ENCODE measurements at regions not wholly inside any gene's neighbourhood (a gene's known extent, or its start where the extent isn't known, plus 50 kb on each side); places are given as distances from the start of the nearest gene placed in this dataset.

DNA sequence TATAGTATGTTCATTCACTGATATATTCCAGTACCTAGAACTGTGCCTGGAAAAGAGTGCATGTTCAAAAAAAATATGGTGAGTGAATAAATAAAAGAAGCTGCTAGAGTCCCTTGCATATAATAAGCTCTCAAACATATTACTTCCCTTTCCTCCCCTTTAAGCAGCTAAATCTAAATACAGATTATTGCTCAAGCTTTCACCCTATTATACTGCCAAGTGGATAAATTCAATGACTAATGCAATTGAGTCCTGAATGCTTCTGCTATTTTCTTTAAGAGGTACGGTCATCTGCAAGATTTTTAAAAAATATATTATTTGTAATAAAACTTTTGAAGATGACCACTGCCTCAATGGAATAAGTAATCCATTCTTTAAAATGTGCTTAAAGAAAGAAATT, 248.4 kb downstream of the PLK2 start:
- peaks cover 0 to 6% (median 0%) of the 10 kb centered on the region in 3 donors for H3K9me3 ChIP-seq
- no peak for ATAC-seq
- TF ChIP-seq POLR2A (IDR thresholded peaks at IDR 0.05) (no peak), EP300 (IDR thresholded peaks at IDR 0.05) (no peak), POLR2AphosphoS5 (IDR thresholded peaks at IDR 0.05) (no peak)
- TF ChIP-seq, protein P1, sequence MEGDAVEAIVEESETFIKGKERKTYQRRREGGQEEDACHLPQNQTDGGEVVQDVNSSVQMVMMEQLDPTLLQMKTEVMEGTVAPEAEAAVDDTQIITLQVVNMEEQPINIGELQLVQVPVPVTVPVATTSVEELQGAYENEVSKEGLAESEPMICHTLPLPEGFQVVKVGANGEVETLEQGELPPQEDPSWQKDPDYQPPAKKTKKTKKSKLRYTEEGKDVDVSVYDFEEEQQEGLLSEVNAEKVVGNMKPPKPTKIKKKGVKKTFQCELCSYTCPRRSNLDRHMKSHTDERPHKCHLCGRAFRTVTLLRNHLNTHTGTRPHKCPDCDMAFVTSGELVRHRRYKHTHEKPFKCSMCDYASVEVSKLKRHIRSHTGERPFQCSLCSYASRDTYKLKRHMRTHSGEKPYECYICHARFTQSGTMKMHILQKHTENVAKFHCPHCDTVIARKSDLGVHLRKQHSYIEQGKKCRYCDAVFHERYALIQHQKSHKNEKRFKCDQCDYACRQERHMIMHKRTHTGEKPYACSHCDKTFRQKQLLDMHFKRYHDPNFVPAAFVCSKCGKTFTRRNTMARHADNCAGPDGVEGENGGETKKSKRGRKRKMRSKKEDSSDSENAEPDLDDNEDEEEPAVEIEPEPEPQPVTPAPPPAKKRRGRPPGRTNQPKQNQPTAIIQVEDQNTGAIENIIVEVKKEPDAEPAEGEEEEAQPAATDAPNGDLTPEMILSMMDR (IDR thresholded peaks at IDR 0.05), result no peak
- H3K4me3 ChIP-seq, result no peak overlapping the region
- no peaks in the 10 kb centered on the region for H3K4me1 ChIP-seq
- no peaks in the 10 kb centered on the region for H3K27me3 ChIP-seq
- no peaks in the 10 kb centered on the region for H3K36me3 ChIP-seq
- no peak overlapping the region for H3K27ac ChIP-seq
- 71 to 82% methylated on average over 1 of the region's 1 CpG for WGBS, 2 donors (ENCODE audit: low coverage in 1 of 2)

GRCh38 chr5:58208674-58209073, 251.2 kb downstream of the PLK2 start:
- ATAC-seq, result no peak
- Histone ChIP-seq H3K4me3 (no peak overlapping the region), H3K27ac (no peak overlapping the region), H3K27me3 (no peaks in the 10 kb centered on the region), H3K4me1 (no peaks in the 10 kb centered on the region), H3K36me3 (no peaks in the 10 kb centered on the region), H3K9me3 (no peaks in the 10 kb centered on the region)
- no peak for TF ChIP-seq POLR2A (IDR thresholded peaks at IDR 0.05)
- WGBS, 2 donors (ENCODE audit: low coverage in 1 of 2), result 79% methylated on average over 6 to 7 of the region's 7 CpGs

DNA sequence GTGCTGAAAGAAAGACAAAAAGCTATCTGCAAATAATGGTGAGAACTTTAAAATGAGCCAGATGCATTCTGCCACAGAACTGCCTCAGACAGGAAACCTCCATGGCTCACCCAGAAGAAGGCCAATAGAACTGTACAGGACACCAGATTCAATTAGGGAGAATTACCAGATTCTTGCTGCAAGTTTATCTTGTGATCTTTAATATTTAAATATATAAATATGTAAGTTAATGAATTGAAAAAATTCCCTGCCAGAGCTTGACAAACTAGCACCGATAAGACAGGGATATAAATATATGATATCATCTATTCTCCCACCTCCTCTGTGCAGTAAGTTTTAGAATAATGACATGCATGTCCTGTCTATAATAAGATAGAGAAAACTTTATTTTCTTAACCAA, 252.8 kb downstream of the PLK2 start:
- no peak for TF ChIP-seq POLR2AphosphoS5 (IDR thresholded peaks at IDR 0.05)
- TF ChIP-seq, protein P1 (IDR thresholded peaks at IDR 0.05), result no peak
- TF ChIP-seq EP300 (IDR thresholded peaks at IDR 0.05), result no peak
- no peak for TF ChIP-seq POLR2A (IDR thresholded peaks at IDR 0.05)
- 17 to 19% methylated on average over 1 of the region's 1 CpG for WGBS, 2 donors (ENCODE audit: low coverage in 1 of 2)
- no peak for ATAC-seq

DNA sequence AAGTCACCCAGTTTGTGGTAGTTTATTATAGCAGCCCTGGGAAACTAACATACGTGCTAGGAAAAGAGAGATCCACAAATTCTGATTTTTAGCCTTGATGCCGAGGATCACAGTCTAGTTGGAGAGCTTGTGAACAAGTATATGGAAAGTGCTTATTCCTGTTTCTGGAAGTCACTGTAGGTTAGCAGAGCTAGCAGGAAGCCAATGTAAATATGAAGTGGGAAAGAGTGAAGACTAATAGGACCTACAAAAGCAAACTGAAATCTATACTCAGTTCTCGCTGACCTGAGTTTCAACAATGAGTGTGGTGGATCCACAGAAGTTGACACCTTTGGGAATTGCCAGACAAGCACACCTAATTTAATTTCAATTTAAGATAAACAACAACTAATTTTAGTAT, 254.9 kb downstream of the PLK2 start:
- no peak for ATAC-seq
- Histone ChIP-seq H3K27ac (no peak overlapping the region), H3K36me3 (no peaks in the 10 kb centered on the region), H3K4me3 (no peak overlapping the region), H3K4me1 (no peaks in the 10 kb centered on the region), H3K27me3 (no peaks in the 10 kb centered on the region), H3K9me3 (no peaks in the 10 kb centered on the region)
- WGBS, 2 donors (ENCODE audit: low coverage in 1 of 2), result 75 to 91% methylated on average over 2 to 3 of the region's 3 CpGs
- TF ChIP-seq, protein P1 (IDR thresholded peaks at IDR 0.05), result no peak
- no peak for TF ChIP-seq POLR2A (IDR thresholded peaks at IDR 0.05)
- no peak for TF ChIP-seq POLR2AphosphoS5 (IDR thresholded peaks at IDR 0.05)
- TF ChIP-seq EP300 (IDR thresholded peaks at IDR 0.05), result no peak

More for the DNA sequence above, 252.8 kb downstream of the PLK2 start:
- Histone ChIP-seq H3K4me1 (no peaks in the 10 kb centered on the region), H3K27me3 (no peaks in the 10 kb centered on the region), H3K9me3 (no peaks in the 10 kb centered on the region), H3K36me3 (no peaks in the 10 kb centered on the region), H3K27ac (no peak overlapping the region), H3K4me3 (no peak overlapping the region)

GRCh38 chr5:58202941-58203444, 256.9 kb downstream of the PLK2 start:
- no peak overlapping the region for H3K4me3 ChIP-seq
- 55 to 100% methylated on average over 1 to 2 of the region's 2 CpGs for whole genome bisulfite sequencing, 2 donors (ENCODE audit: low coverage in 1 of 2)
- ATAC-seq, result no peak
- H3K27ac ChIP-seq, result no peak overlapping the region
- H3K9me3 ChIP-seq, result no peaks in the 10 kb centered on the region
- no peak for TF ChIP-seq POLR2AphosphoS5 (IDR thresholded peaks at IDR 0.05)
- TF ChIP-seq, protein P1 (IDR thresholded peaks at IDR 0.05), result no peak
- no peak for TF ChIP-seq POLR2A (IDR thresholded peaks at IDR 0.05)
- no peak for TF ChIP-seq EP300 (IDR thresholded peaks at IDR 0.05)
- H3K27me3 ChIP-seq, result no peaks in the 10 kb centered on the region
- no peaks in the 10 kb centered on the region for H3K4me1 ChIP-seq
- no peaks in the 10 kb centered on the region for H3K36me3 ChIP-seq
